ENCODE measurements at regions not wholly inside any gene's neighbourhood (a gene's known extent, or its start where the extent isn't known, plus 50 kb on each side); places are given as distances from the start of the nearest gene placed in this dataset.

GRCh38 chr2:16375351-16375750 lies 290.3 kb downstream of the CYRIA start:
- Histone ChIP-seq H3K4me1 (replicated peaks in 1 of 2) (no peaks in the 10 kb centered on the region), H3K9me3 (replicated peaks in 1 of 3) (no peaks in the 10 kb centered on the region), H3K4me3 (no peak overlapping the region), H3K36me3 (replicated peaks in 1 of 2) (no peaks in the 10 kb centered on the region), H3K27ac (no peak overlapping the region), H3K27me3 (no peaks in the 10 kb centered on the region)
- intact Hi-C loops (cut with DNase I): no loop called here
- 70 to 81% (median 78%) methylated on average over 2 of the region's 2 CpGs for WGBS, 4 donors
- no peak for TF ChIP-seq CTCF (IDR thresholded peaks at IDR 0.05)
- no peak for TF ChIP-seq POLR2A (IDR thresholded peaks at IDR 0.05)
- DNase-seq: no peak

- TF ChIP-seq POLR2A (IDR thresholded peaks at IDR 0.05): no peak
- no peak for TF ChIP-seq CTCF (IDR thresholded peaks at IDR 0.05)
- Histone ChIP-seq H3K4me1 (replicated peaks in 1 of 2) (no peaks in the 10 kb centered on the region), H3K27me3 (no peaks in the 10 kb centered on the region), H3K4me3 (no peak overlapping the region), H3K36me3 (replicated peaks in 1 of 2) (no peaks in the 10 kb centered on the region), H3K27ac (no peak overlapping the region), H3K9me3 (replicated peaks in 1 of 3) (no peaks in the 10 kb centered on the region)
- intact Hi-C loops (cut with DNase I): no loop called here
- WGBS, 4 donors: 73 to 82% (median 76%) methylated on average over 6 of the region's 6 CpGs
- no peak for DNase-seq
Observed at GRCh38 chr2:16374671-16375070, 291.0 kb downstream of the CYRIA start.

GRCh38 chr2:16373341-16373740 lies 292.3 kb downstream of the CYRIA start:
- Histone ChIP-seq H3K4me3 (no peak overlapping the region), H3K9me3 (replicated peaks in 1 of 3) (no peaks in the 10 kb centered on the region), H3K4me1 (replicated peaks in 1 of 2) (no peaks in the 10 kb centered on the region), H3K27ac (no peak overlapping the region), H3K36me3 (replicated peaks in 1 of 2) (no peaks in the 10 kb centered on the region), H3K27me3 (no peaks in the 10 kb centered on the region)
- intact Hi-C loops (cut with DNase I): no loop called here
- WGBS, 4 donors: 92 to 100% (median 97%) methylated on average over 1 of the region's 1 CpG
- TF ChIP-seq CTCF (IDR thresholded peaks at IDR 0.05) (no peak), POLR2A (IDR thresholded peaks at IDR 0.05) (no peak)
- DNase-seq: no peak

- no peak for DNase-seq
- 83 to 95% (median 93%) methylated on average over 6 of the region's 6 CpGs for WGBS, 4 donors
- intact Hi-C loops (cut with DNase I): no loop called here
- Histone ChIP-seq H3K27me3 (no peaks in the 10 kb centered on the region), H3K36me3 (replicated peaks in 1 of 2) (no peaks in the 10 kb centered on the region), H3K4me3 (no peak overlapping the region), H3K27ac (no peak overlapping the region), H3K9me3 (replicated peaks in 1 of 3) (no peaks in the 10 kb centered on the region), H3K4me1 (replicated peaks in 1 of 2) (no peaks in the 10 kb centered on the region)
- no peak for TF ChIP-seq POLR2A (IDR thresholded peaks at IDR 0.05)
- TF ChIP-seq CTCF (IDR thresholded peaks at IDR 0.05): no peak
Observed at GRCh38 chr2:16371751-16372150, 293.9 kb downstream of the CYRIA start.
